K562 (cell line): ENCODE measurements at regions not wholly inside any gene's neighbourhood (a gene's known extent, or its start where the extent isn't known, plus 50 kb on each side); places are given as distances from the start of the nearest gene placed in this dataset.

Experiments
- ATAC-seq: fragments of 200-7000 bp; cut with Tn5 transposase; 3 replicates; pipeline ENCODE4 v1.9.1; 2020; ENCODE audit warnings: moderate library complexity
- BruUV-seq: library from RNA; stranded (reverse); fragments of 400-500 nt; replicated peaks from 2 replicates; lab custom pipeline; 2021; lab: Mats Ljungman, UMichigan
- CTCF ChIA-PET: fragments of 300-600 bp; formaldehyde crosslinking; extraction: SDS; loops from one replicate; lab custom pipeline; 2021; ENCODE audit warnings: low intra/inter-chr PET ratio; lab: Yijun Ruan, JAX
- POLR2A ChIA-PET: fragments of 300-600, 350-650 bp; sonication (Branson Sonifier 250); formaldehyde crosslinking; extraction: SDS; loops from one replicate; lab custom pipeline; 2021; ENCODE audit warnings: antibody characterized with exemption, inconsistent platforms; lab: Yijun Ruan, JAX
- DNase-seq, 4 experiments: peaks; one replicate each; pipeline versions ENCODE4 v3.0.0 to v3.0.0-alpha.2; 2011 to 2018; ENCODE audit warnings: low spot score in 3 of 4, mixed read lengths in 3 of 4; ENCODE audit errors: extremely low read depth in 1 of 4
- FAIRE-seq: peaks from 2 replicates; lab custom pipeline; 2011; peaks lifted over from hg19 to GRCh38; lab: Jason Lieb, UNC
- H2AFZ ChIP-seq: 2 replicates; pipeline ENCODE4 v1.6.0; 2011; ENCODE audit warnings: low read depth, low read length, control low read depth, inconsistent platforms
- H3K27ac ChIP-seq: fragments of 200-600 bp; 3 replicates; pipeline ENCODE4 v1.8.0; 2011; ENCODE audit warnings: low read depth, mild to moderate bottlenecking, control low read depth, inconsistent platforms, low read length, moderate library complexity, mixed read lengths; ENCODE audit errors: extremely low read depth
- H3K27me3 ChIP-seq, 2 experiments: fragments of 300-600 bp in 1 of 2; 2 replicates in 1 of 2; 3 replicates in 1 of 2; pipeline versions ENCODE4 v1.6.0 to v1.8.0; 2011; ENCODE audit warnings: inconsistent platforms in 2 of 2, low read length in 2 of 2, mild to moderate bottlenecking in 1 of 2, mixed read lengths in 1 of 2, moderate library complexity in 1 of 2; ENCODE audit not compliant: control insufficient read depth in 2 of 2, insufficient read depth in 2 of 2
- H3K36me3 ChIP-seq: fragments of 300-600 bp; 3 replicates; pipeline ENCODE4 v1.8.0; 2011; ENCODE audit warnings: mild to moderate bottlenecking, low read length, inconsistent platforms; ENCODE audit not compliant: control insufficient read depth, insufficient read depth
- H3K4me1 ChIP-seq, 2 experiments: fragments of 200-600 bp in 1 of 2; replicated peaks in 1 of 2; 2 replicates in 1 of 2; 3 replicates in 1 of 2; pipeline versions ENCODE4 v1.5.1 to v1.8.0; 2011; ENCODE audit warnings: inconsistent platforms in 2 of 2, low read length in 2 of 2, mild to moderate bottlenecking in 1 of 2, mixed read lengths in 1 of 2, moderate library complexity in 1 of 2; ENCODE audit not compliant: control insufficient read depth in 2 of 2, insufficient read depth in 2 of 2
- H3K4me2 ChIP-seq: 2 replicates; pipeline ENCODE4 v1.6.1; 2011; ENCODE audit warnings: low read length, control low read depth, inconsistent platforms, mixed read lengths; ENCODE audit not compliant: insufficient read depth
- H3K4me3 ChIP-seq: fragments of 200-600 bp; sonication (generic), shearing (Covaris generic); 2 replicates; pipeline ENCODE4 v1.5.1; 2016; ENCODE audit warnings: control low read depth, inconsistent platforms
- H3K79me2 ChIP-seq: fragments of 200-600 bp; 3 replicates; pipeline ENCODE4 v1.8.0; 2011; ENCODE audit warnings: low read length, inconsistent platforms; ENCODE audit not compliant: control insufficient read depth, insufficient read depth
- H3K9ac ChIP-seq, 2 experiments: 2 replicates each; pipeline versions ENCODE4 v1.6.0 to v1.6.1; 2011; ENCODE audit warnings: low read depth in 2 of 2, low read length in 2 of 2, control low read depth in 1 of 2, inconsistent platforms in 1 of 2, mild to moderate bottlenecking in 1 of 2, mixed read lengths in 1 of 2; ENCODE audit not compliant: insufficient read depth in 1 of 2
- H3K9me1 ChIP-seq: one replicate; pipeline ENCODE4 v1.6.0; 2011; ENCODE audit warnings: inconsistent platforms, mild to moderate bottlenecking, low read length, moderate library complexity; ENCODE audit not compliant: control insufficient read depth, insufficient read depth
- H3K9me3 ChIP-seq: replicated peaks from 2 replicates; pipeline ENCODE4 v1.5.1; 2011; ENCODE audit warnings: low read depth, low read length, inconsistent platforms; ENCODE audit not compliant: control insufficient read depth, insufficient read depth
- H4K20me1 ChIP-seq: replicated peaks from 2 replicates; pipeline ENCODE4 v1.6.1; 2011; ENCODE audit warnings: low read length, inconsistent platforms, mixed read lengths; ENCODE audit not compliant: control insufficient read depth, insufficient read depth
- BACH1 ChIP-seq: fragments of 200-800 bp; sonication (Bioruptor generic); IDR thresholded peaks from 2 replicates; pipeline ENCODE4 v1.6.1; 2016; ENCODE audit warnings: missing genetic modification characterization, missing compliant biosample characterization
- C11orf30 ChIP-seq: fragments of 450-650 bp; IDR thresholded peaks from 2 replicates; pipeline ENCODE4 v1.6.1; 2016; ENCODE audit warnings: low read depth, mild to moderate bottlenecking
- DNMT1 ChIP-seq: fragments of 450-650 bp; IDR thresholded peaks from 2 replicates; pipeline ENCODE4 v1.6.1; 2016; ENCODE audit warnings: antibody characterized with exemption, mild to moderate bottlenecking
- DPF2 ChIP-seq: fragments of 450-650 bp; IDR thresholded peaks from 2 replicates; pipeline ENCODE4 v1.6.1; 2016
- ETV1 ChIP-seq: fragments of 450-650 bp; conservative IDR thresholded peaks from 2 replicates; pipeline ENCODE4 v1.6.1; 2016; ENCODE audit warnings: missing genetic modification characterization, control low read depth, low read depth, missing compliant biosample characterization
- FOSL1 ChIP-seq: fragments of 200-800 bp; sonication (Bioruptor generic); conservative IDR thresholded peaks from 2 replicates; pipeline ENCODE4 v1.6.1; 2016; ENCODE audit warnings: missing genetic modification characterization, missing compliant biosample characterization
- LEF1 ChIP-seq: fragments of 450-650 bp; IDR thresholded peaks from 2 replicates; pipeline ENCODE4 v1.6.1; 2016; ENCODE audit warnings: mild to moderate bottlenecking
- MEIS2 ChIP-seq: fragments of 450-650 bp; IDR thresholded peaks from 2 replicates; pipeline ENCODE4 v1.6.1; 2014; ENCODE audit warnings: mild to moderate bottlenecking; ENCODE audit not compliant: partially characterized antibody
- MLX ChIP-seq, 2 experiments: fragments of 450-650 bp in 1 of 2; sonication (generic) in 1 of 2; formaldehyde crosslinking; conservative IDR thresholded peaks; 2 replicates each; pipeline versions ENCODE4 v1.4.0 to v1.8.1; 2020 to 2022; ENCODE audit warnings: mild to moderate bottlenecking in 1 of 2, missing genetic modification reagents in 1 of 2
- NFE2 ChIP-seq: IDR thresholded peaks from 2 replicates; pipeline ENCODE4 v1.6.1; 2014; ENCODE audit warnings: antibody characterized with exemption, low read depth
- NFIC ChIP-seq: fragments of 450-650 bp; IDR thresholded peaks from 2 replicates; pipeline ENCODE4 v1.6.1; 2017; ENCODE audit warnings: mild to moderate bottlenecking, inconsistent platforms
- PKNOX1 ChIP-seq: fragments of 450-650 bp; IDR thresholded peaks from 2 replicates; pipeline ENCODE4 v1.6.1; 2016
- SMAD1 ChIP-seq: fragments of 150-350 bp; IDR thresholded peaks from 2 replicates; pipeline ENCODE4 v1.6.1; 2014; ENCODE audit warnings: low read length, low read depth; ENCODE audit not compliant: partially characterized antibody
- TEAD4 ChIP-seq, 2 experiments: sonication (generic) in 1 of 2; formaldehyde crosslinking in 1 of 2; IDR thresholded peaks; 2 replicates each; pipeline versions ENCODE4 v1.6.1 to v1.8.0; 2012 to 2022; ENCODE audit warnings: borderline replicate concordance in 1 of 2, inconsistent platforms in 1 of 2, low read length in 1 of 2, mild to moderate bottlenecking in 1 of 2, missing genetic modification reagents in 1 of 2
- ZFP30 ChIP-seq: fragments of 250-450 bp; sonication (Bioruptor Pico); IDR thresholded peaks from 2 replicates; pipeline ENCODE4 v1.8.0; 2022; ENCODE audit warnings: moderate library complexity, mild to moderate bottlenecking, inconsistent platforms, borderline replicate concordance
- ZNF561 ChIP-seq: fragments of 450-650 bp; formaldehyde crosslinking; conservative IDR thresholded peaks from 2 replicates; pipeline ENCODE4 v1.4.0; 2020; ENCODE audit warnings: mild to moderate bottlenecking, moderate library complexity
- WGBS: fragments of 100-300 bp; shearing (Covaris generic); methylation state at CpG from one replicate; pipeline ENCODE4 v1.1.6; 2016; ENCODE audit warnings: low coverage, mixed read lengths; ENCODE audit not compliant: insufficient coverage; ENCODE audit errors: missing lambda C conversion rate; 5-methylcytosine and 5-hydroxymethylcytosine counted together
- in situ Hi-C: fragments of 300-500 bp; cut with MboI; formaldehyde crosslinking; loops from 4 replicates; pipeline ENCODE4 v1.15.0; 2018; ENCODE audit warnings: inconsistent platforms, mixed read lengths
- intact Hi-C: fragments of 100-400 bp; cut with micrococcal nuclease; formaldehyde crosslinking; loops from 2 replicates; pipeline ENCODE4 v1.14.2; 2022

GRCh38 chr2:144937910-144938709 is 418.2 kb upstream of the ZEB2 start:
- intact Hi-C loops (no loop called here), in situ Hi-C loops (no loop called here)
- no TSS peak for BruUV-seq
- H3K4me1 ChIP-seq: peaks cover 0 to 16% of the 10 kb centered on the region in 2 experiments; a peak in 3 of 5 replicates
- ChIA-PET POLR2A (interaction anchor here (0.6 to 4.1 kb wide), 3 partner anchors 13 to 1221 kb away, joined by 3 to 13 read pairs (median 3); no protein-coding TSS in a partner anchor), CTCF (no interaction called here)
- no peaks in the 10 kb centered on the region for H3K9me1 ChIP-seq
- H3K4me3 ChIP-seq: no peak overlapping the region
- H3K9ac ChIP-seq: peak overlapping the region in 1 of 2 experiments; percentile 35; a peak in 2 of 4 replicates
- H3K36me3 ChIP-seq: no peaks in the 10 kb centered on the region
- DNase-seq (peak in 2 of 4 experiments; percentile 22 to 58), FAIRE-seq (peak; percentile 6), ATAC-seq (peak; percentile 47)
- no peaks in the 10 kb centered on the region for H4K20me1 ChIP-seq
- H3K27ac ChIP-seq: peak overlapping the region; percentile 42; the same call in 2 of the 3 replicates
- H3K79me2 ChIP-seq: no peaks in the 10 kb centered on the region
- H3K4me2 ChIP-seq: peak overlapping the region; percentile 48
- H3K9me3 ChIP-seq: 0 out of 2 replicates have a peak, but pooled peaks cover 6% of the 10 kb centered on the region
- H3K27me3 ChIP-seq: no peaks in the 10 kb centered on the region
- H2AFZ ChIP-seq: peak overlapping the region; percentile 85
- 34% methylated on average over 6 of the region's 7 CpGs for WGBS
- no peak for TF ChIP-seq ZFP30 (CRISPR knock-in tag)
- TF ChIP-seq ZNF561 (CRISPR knock-in tag): no peak
- peak; percentile 63 for TF ChIP-seq MEIS2
- no peak for TF ChIP-seq DNMT1
- TF ChIP-seq PKNOX1: 0 out of 2 replicates have a peak, but pooled peaks have one; percentile 36
- TF ChIP-seq DPF2: 0 out of 2 replicates have a peak, but pooled peaks have one; percentile 25
- TF ChIP-seq NFIC: peak; percentile 91
- TF ChIP-seq NFE2: peak; percentile 31; the same call in 1 of the 2 replicates
- TF ChIP-seq C11orf30: peak; percentile 18; the same call in 1 of the 2 replicates
- 0 out of 2 replicates have a peak, but pooled peaks have one; percentile 31 for TF ChIP-seq LEF1
- TF ChIP-seq ETV1 (tag): peak; percentile 81
- TF ChIP-seq BACH1 (tag): peak; percentile 40; the same call in 1 of the 2 replicates
- no peak for TF ChIP-seq MLX (CRISPR knock-in tag; conservative IDR thresholded peaks at IDR 0.05)
- no peak for TF ChIP-seq SMAD1
- peak; percentile 26; the same call in 1 of the 2 replicates for TF ChIP-seq TEAD4 (IDR thresholded peaks at IDR 0.05; ENCODE audit: low read length)
- no peak for TF ChIP-seq TEAD4 (CRISPR knock-in tag; IDR thresholded peaks at IDR 0.05; ENCODE audit: borderline replicate concordance)
- TF ChIP-seq FOSL1 (tag): peak; percentile 45; the same call in 1 of the 2 replicates
